ENCODE measurements at regions not wholly inside any gene's neighbourhood (a gene's known extent, or its start where the extent isn't known, plus 50 kb on each side); places are given as distances from the start of the nearest gene placed in this dataset.

- Mint-ChIP-seq H3K4me1 (ENCODE audit: low read depth) (no peaks in the 10 kb centered on the region), H3K27me3 (ENCODE audit: low read depth) (no peaks in the 10 kb centered on the region), H3K36me3 (ENCODE audit: insufficient read depth in 2 of 2) (no peaks in the 10 kb centered on the region), H3K4me3 (no peak overlapping the region), H3K9me3 (no peaks in the 10 kb centered on the region), H3K27ac (no peak overlapping the region)
- ATAC-seq (replicated peaks in 1 of 2) (no peak), DNase-seq (no peak)
These were observed 153.8 kb downstream of the CEP120 start for GRCh38 chr5:123269436-123269835.

DNA sequence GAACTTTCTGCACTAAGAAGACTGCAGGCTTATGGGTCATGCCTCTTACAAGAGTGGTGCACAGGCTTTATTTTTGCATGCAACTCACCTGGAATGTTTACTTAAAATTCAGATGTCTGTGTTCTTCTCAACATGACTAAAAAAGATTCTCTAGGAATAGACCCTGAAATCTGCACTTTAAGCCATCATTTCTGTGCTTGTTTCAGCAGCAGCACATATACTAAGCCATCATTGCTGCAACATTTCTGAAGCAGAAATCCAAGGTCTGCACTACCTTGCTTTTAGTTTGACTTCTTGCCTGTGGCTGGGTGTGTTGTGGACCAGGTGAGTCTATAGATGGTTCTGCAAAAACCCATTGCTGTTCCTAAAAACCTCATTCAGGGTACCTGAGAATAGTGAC is 156.8 kb downstream of the CEP120 start:
- Mint-ChIP-seq H3K4me3 (no peak overlapping the region), H3K36me3 (ENCODE audit: insufficient read depth in 2 of 2) (no peaks in the 10 kb centered on the region), H3K27ac (no peak overlapping the region), H3K27me3 (ENCODE audit: low read depth) (no peaks in the 10 kb centered on the region), H3K9me3 (no peaks in the 10 kb centered on the region), H3K4me1 (ENCODE audit: low read depth) (no peaks in the 10 kb centered on the region)
- ATAC-seq (replicated peaks in 1 of 2): no peak
- DNase-seq: no peak

- Mint-ChIP-seq H3K4me1 (ENCODE audit: low read depth) (no peaks in the 10 kb centered on the region), H3K36me3 (ENCODE audit: insufficient read depth in 2 of 2) (no peaks in the 10 kb centered on the region), H3K27ac (no peak overlapping the region), H3K4me3 (no peak overlapping the region), H3K9me3 (no peaks in the 10 kb centered on the region), H3K27me3 (ENCODE audit: low read depth) (no peaks in the 10 kb centered on the region)
- DNase-seq (no peak), ATAC-seq (replicated peaks in 1 of 2) (no peak)
These were observed 157.7 kb downstream of the CEP120 start for GRCh38 chr5:123265551-123265950.

- Mint-ChIP-seq H3K4me1 (ENCODE audit: low read depth) (no peaks in the 10 kb centered on the region), H3K27ac (no peak overlapping the region), H3K9me3 (no peaks in the 10 kb centered on the region), H3K36me3 (ENCODE audit: insufficient read depth in 2 of 2) (no peaks in the 10 kb centered on the region), H3K27me3 (ENCODE audit: low read depth) (no peaks in the 10 kb centered on the region), H3K4me3 (no peak overlapping the region)
- ATAC-seq (replicated peaks in 1 of 2) (no peak), DNase-seq (no peak)
These were observed 158.8 kb downstream of the CEP120 start for GRCh38 chr5:123264394-123264793.

GRCh38 chr5:123263859-123264258 is 159.3 kb downstream of the CEP120 start:
- ATAC-seq (replicated peaks in 1 of 2): no peak
- no peaks in the 10 kb centered on the region for H3K9me3 Mint-ChIP-seq
- no peak overlapping the region for H3K4me3 Mint-ChIP-seq
- H3K4me1 Mint-ChIP-seq (ENCODE audit: low read depth): no peaks in the 10 kb centered on the region
- H3K36me3 Mint-ChIP-seq (ENCODE audit: insufficient read depth in 2 of 2): no peaks in the 10 kb centered on the region
- H3K27me3 Mint-ChIP-seq (ENCODE audit: low read depth): no peaks in the 10 kb centered on the region
- no peak for DNase-seq
- H3K27ac Mint-ChIP-seq: no peak overlapping the region

GRCh38 chr5:123262216-123262823 is 160.9 kb downstream of the CEP120 start:
- DNase-seq: no peak
- ATAC-seq (replicated peaks in 1 of 2): no peak
- peaks cover 0 to 1% of the 10 kb centered on the region in 2 donors for H3K36me3 Mint-ChIP-seq (ENCODE audit: insufficient read depth in 2 of 2)

DNA sequence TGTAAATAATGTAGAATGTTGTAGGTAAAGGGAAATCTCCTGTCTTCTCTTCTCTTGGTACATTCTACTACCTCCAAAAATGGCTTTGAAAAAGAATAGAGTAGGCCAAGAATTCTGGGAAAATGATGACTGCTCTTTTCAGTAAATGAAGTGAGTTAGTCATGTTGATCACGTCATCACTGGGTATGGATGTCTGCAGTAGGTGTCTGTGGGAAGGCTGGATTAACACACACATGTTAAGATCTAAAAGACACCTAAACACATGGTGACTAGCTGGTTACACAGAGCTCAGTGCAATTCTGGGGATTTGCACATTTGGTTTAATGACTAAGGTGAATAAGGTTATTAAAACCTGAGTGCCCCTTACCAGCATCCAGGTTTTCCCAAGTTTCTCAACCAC is 161.5 kb downstream of the CEP120 start:
- no peak overlapping the region for H3K27ac Mint-ChIP-seq
- H3K36me3 Mint-ChIP-seq (ENCODE audit: insufficient read depth in 2 of 2): peaks cover 0 to 1% of the 10 kb centered on the region in 2 donors
- H3K27me3 Mint-ChIP-seq (ENCODE audit: low read depth): no peaks in the 10 kb centered on the region
- DNase-seq (no peak), ATAC-seq (replicated peaks in 1 of 2) (peak in 1 of 2 donors; percentile 53)
- H3K4me3 Mint-ChIP-seq: no peak overlapping the region
- no peaks in the 10 kb centered on the region for H3K4me1 Mint-ChIP-seq (ENCODE audit: low read depth)
- H3K9me3 Mint-ChIP-seq: peaks cover 3 to 6% of the 10 kb centered on the region in 2 donors

More at GRCh38 chr5:123262216-123262823, 160.9 kb downstream of the CEP120 start:
- Mint-ChIP-seq H3K27me3 (ENCODE audit: low read depth) (no peaks in the 10 kb centered on the region), H3K4me1 (ENCODE audit: low read depth) (no peaks in the 10 kb centered on the region), H3K4me3 (no peak overlapping the region), H3K27ac (no peak overlapping the region), H3K9me3 (peaks cover 2 to 5% of the 10 kb centered on the region in 2 donors)

GRCh38 chr5:123249446-123249845 is 160.4 kb downstream of the PRDM6 start:
- Mint-ChIP-seq H3K27me3 (ENCODE audit: low read depth) (no peaks in the 10 kb centered on the region), H3K9me3 (peaks cover 0 to 4% of the 10 kb centered on the region in 2 donors), H3K36me3 (ENCODE audit: insufficient read depth in 2 of 2) (no peaks in the 10 kb centered on the region), H3K27ac (no peak overlapping the region), H3K4me1 (ENCODE audit: low read depth) (no peaks in the 10 kb centered on the region), H3K4me3 (no peak overlapping the region)
- DNase-seq: no peak
- no peak for ATAC-seq (replicated peaks in 1 of 2)

DNA sequence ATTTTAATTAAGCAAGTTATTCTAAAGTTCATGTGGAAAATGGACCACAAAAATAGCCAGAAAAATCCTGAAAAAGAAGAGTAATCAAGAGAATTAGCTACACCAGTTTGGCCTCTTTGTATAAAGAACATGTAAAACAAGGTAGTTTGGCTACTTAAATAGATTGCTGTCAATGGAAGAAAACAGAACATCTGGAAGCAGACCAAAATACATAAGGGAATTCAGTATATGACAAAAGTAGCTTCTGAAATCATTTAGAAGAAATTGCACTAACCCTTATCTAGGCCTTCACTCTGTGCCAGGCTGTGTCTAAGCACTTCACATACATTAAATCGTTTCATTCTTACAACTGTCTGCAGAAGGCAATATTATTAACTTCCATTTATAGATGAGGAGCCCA is 156.6 kb downstream of the PRDM6 start:
- H3K36me3 Mint-ChIP-seq (ENCODE audit: insufficient read depth in 2 of 2): no peaks in the 10 kb centered on the region
- DNase-seq (no peak), ATAC-seq (replicated peaks in 1 of 2) (no peak)
- no peak overlapping the region for H3K4me3 Mint-ChIP-seq
- no peaks in the 10 kb centered on the region for H3K9me3 Mint-ChIP-seq
- H3K27me3 Mint-ChIP-seq (ENCODE audit: low read depth): no peaks in the 10 kb centered on the region
- H3K27ac Mint-ChIP-seq: no peak overlapping the region
- no peaks in the 10 kb centered on the region for H3K4me1 Mint-ChIP-seq (ENCODE audit: low read depth)

DNA sequence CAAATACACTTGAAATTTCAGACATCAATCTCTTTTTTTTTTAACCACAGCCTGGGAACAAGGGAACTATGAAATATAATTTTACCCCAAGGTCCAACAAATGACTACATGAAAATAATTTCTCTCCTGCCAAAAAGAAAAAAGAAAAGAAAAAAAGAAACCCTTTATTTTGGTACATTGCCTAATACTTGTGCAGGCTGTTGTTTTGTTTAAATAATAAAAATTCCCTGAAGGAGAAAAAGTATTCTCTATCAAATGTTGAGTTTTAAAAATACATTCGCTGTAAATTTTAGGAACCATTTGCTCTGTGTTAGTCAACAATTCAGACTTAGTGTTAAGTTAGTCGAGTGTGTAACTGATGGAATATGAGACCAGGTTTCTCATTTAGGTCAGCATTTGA is 155.4 kb downstream of the PRDM6 start:
- no peaks in the 10 kb centered on the region for H3K27me3 Mint-ChIP-seq (ENCODE audit: low read depth)
- ATAC-seq (replicated peaks in 1 of 2): no peak
- H3K9me3 Mint-ChIP-seq: no peaks in the 10 kb centered on the region
- DNase-seq: no peak
- H3K36me3 Mint-ChIP-seq (ENCODE audit: insufficient read depth in 2 of 2): no peaks in the 10 kb centered on the region
- H3K4me3 Mint-ChIP-seq: no peak overlapping the region
- no peak overlapping the region for H3K27ac Mint-ChIP-seq
- H3K4me1 Mint-ChIP-seq (ENCODE audit: low read depth): no peaks in the 10 kb centered on the region
